ENCODE measurements at regions not wholly inside any gene's neighbourhood (a gene's known extent, or its start where the extent isn't known, plus 50 kb on each side); places are given as distances from the start of the nearest gene placed in this dataset.

DNA sequence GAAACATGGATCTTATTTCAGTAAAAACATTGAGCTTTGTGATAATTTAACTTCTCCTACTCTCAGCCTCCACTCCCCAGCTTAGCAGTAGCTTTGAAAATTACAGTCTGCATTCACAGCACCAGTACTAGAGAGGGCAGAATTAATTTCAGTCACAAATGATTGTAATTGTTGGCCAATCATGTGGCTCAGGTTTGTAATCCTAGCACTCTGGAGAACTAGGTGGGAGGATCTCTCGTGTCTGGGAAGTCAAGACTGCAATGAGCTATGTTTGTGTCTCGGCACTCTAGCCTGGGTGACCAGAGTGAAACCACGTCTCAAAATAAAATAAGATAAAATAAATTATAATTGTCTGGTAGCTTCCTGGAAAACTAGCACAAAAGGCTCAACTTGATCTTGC lies 620.9 kb downstream of the TNS3 start (continued):
- no peak for TF ChIP-seq CHD7 (IDR thresholded peaks at IDR 0.05; ENCODE audit: insufficient replicate concordance, low read length)
- no peak for TF ChIP-seq TAF7 (optimal IDR thresholded peaks at IDR 0.05; ENCODE audit: borderline replicate concordance, low read depth, low read length)
- no peak for TF ChIP-seq BRCA1 (IDR thresholded peaks at IDR 0.05; ENCODE audit: low read depth, low read length)
- no peak for TF ChIP-seq SAP30 (IDR thresholded peaks at IDR 0.05; ENCODE audit: insufficient read depth, insufficient replicate concordance, low read length)
- no peak for TF ChIP-seq TEAD4 (IDR thresholded peaks at IDR 0.05; ENCODE audit: low read depth, low read length)
- no peak for TF ChIP-seq POLR2A (IDR thresholded peaks at IDR 0.05; ENCODE audit: control extremely low read depth in 1 of 2, low read depth in 2 of 2, low read length in 2 of 2)
- TF ChIP-seq JUN (IDR thresholded peaks at IDR 0.05; ENCODE audit: low read depth, low read length): no peak
- TF ChIP-seq CREB1 (IDR thresholded peaks at IDR 0.05): no peak
- no peak for TF ChIP-seq CHD2 (IDR thresholded peaks at IDR 0.05; ENCODE audit: low read length)
- TF ChIP-seq PHF8 (conservative IDR thresholded peaks at IDR 0.05; ENCODE audit: low read depth, low read length): no peak
- TF ChIP-seq NANOG (IDR thresholded peaks at IDR 0.05; ENCODE audit: insufficient read depth, low read depth, low read length, poor library complexity, severe bottlenecking): no peak
- TF ChIP-seq YY1 (IDR thresholded peaks at IDR 0.05; ENCODE audit: low read depth, low read length): no peak

Data from H1 (cell line).